Transverse colon (tissue), 4 donors: ENCODE measurements at regions not wholly inside any gene's neighbourhood (a gene's known extent, or its start where the extent isn't known, plus 50 kb on each side); places are given as distances from the start of the nearest gene placed in this dataset.

Source experiments
- CTCF ChIP-seq, 5 experiments: fragments of 200-600 bp in 3 of 5; fragments of 450-650 bp in 2 of 5; sonication (generic) in 3 of 5; IDR thresholded peaks; 1 replicate in 2 of 5; 2 replicates in 3 of 5; pipeline ENCODE4 v1.5.1; 2016 to 2017; ENCODE audit warnings: antibody characterized with exemption in 5 of 5, inconsistent platforms in 3 of 5, mild to moderate bottlenecking in 2 of 5, moderate library complexity in 1 of 5
- EP300 ChIP-seq: sonication (generic); formaldehyde crosslinking; IDR thresholded peaks from one replicate; pipeline ENCODE4 v1.6.1; 2017; ENCODE audit warnings: antibody characterized with exemption, low read depth
- POLR2A ChIP-seq: fragments of 450-650 bp; IDR thresholded peaks from one replicate; pipeline ENCODE4 v1.6.1; 2016; ENCODE audit warnings: antibody characterized with exemption, mild to moderate bottlenecking, moderate library complexity
- POLR2AphosphoS5 ChIP-seq, 3 donors: sonication (generic); formaldehyde crosslinking; IDR thresholded peaks; one replicate each; pipeline ENCODE4 v1.6.1; 2016; ENCODE audit warnings: antibody characterized with exemption in 3 of 3

GRCh38 chr4:14719053-14719452 lies 283.2 kb upstream of the CPEB2 start:
- TF ChIP-seq EP300 = no peak
- TF ChIP-seq CTCF (IDR thresholded peaks at IDR 0.05) = no peak
- TF ChIP-seq POLR2AphosphoS5 (IDR thresholded peaks at IDR 0.05) = no peak
- no peak for TF ChIP-seq POLR2A
